K562 (cell line): ENCODE measurements at regions not wholly inside any gene's neighbourhood (a gene's known extent, or its start where the extent isn't known, plus 50 kb on each side); places are given as distances from the start of the nearest gene placed in this dataset.

Source experiments
- HNRNPH1 ChIP-seq: fragments of 200-400 bp; formaldehyde crosslinking; optimal IDR thresholded peaks from 2 replicates; pipeline ENCODE3; 2017; ENCODE audit warnings: low read depth, mild to moderate bottlenecking, low read length, moderate library complexity
- PHF8 ChIP-seq: fragments of 200-600 bp; sonication (generic); IDR thresholded peaks from 2 replicates; pipeline ENCODE4 v1.6.1; 2012; ENCODE audit warnings: mixed run types, mild to moderate bottlenecking, inconsistent platforms, low read length, moderate library complexity, borderline replicate concordance
- TEAD4 ChIP-seq, 2 experiments: sonication (generic) in 1 of 2; formaldehyde crosslinking in 1 of 2; IDR thresholded peaks; 2 replicates each; pipeline versions ENCODE4 v1.6.1 to v1.8.0; 2012 to 2022; ENCODE audit warnings: borderline replicate concordance in 1 of 2, inconsistent platforms in 1 of 2, low read length in 1 of 2, mild to moderate bottlenecking in 1 of 2, missing genetic modification reagents in 1 of 2
- TF ChIP-seq, protein P1 (sequence below): fragments of 250-450 bp; sonication (Bioruptor Pico); IDR thresholded peaks from 2 replicates; pipeline ENCODE4 v1.6.1; 2021; ENCODE audit warnings: mild to moderate bottlenecking
- TF ChIP-seq, protein P2 (sequence below): sonication (generic); formaldehyde crosslinking; IDR thresholded peaks from 2 replicates; pipeline ENCODE4 v1.8.0; 2023; ENCODE audit warnings: missing genetic modification reagents, mild to moderate bottlenecking, borderline replicate concordance

DNA sequence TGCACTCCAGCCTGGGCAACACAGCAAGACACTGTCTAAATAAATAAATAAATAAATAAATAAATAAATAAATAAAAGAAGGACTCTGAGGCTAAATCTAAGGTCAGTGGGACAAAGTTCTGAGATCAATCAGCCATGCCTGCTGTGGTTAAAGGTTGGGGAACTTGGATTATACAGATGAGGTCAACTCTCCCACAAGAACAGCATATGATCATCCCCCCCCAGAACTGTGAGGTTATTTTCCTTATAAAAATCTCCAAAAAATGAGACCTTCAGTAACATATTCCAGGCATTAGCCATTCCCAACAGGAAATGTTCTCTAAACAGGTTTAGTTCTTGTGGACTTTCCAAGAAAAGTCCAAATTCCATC, 90.3 kb downstream of the C16orf95 start (continued):
- TF ChIP-seq TEAD4 (IDR thresholded peaks at IDR 0.05; ENCODE audit: low read length) (no peak), TEAD4 (CRISPR knock-in tag; IDR thresholded peaks at IDR 0.05; ENCODE audit: borderline replicate concordance) (no peak), PHF8 (no peak), HNRNPH1 (no peak)
- TF ChIP-seq, protein P1, sequence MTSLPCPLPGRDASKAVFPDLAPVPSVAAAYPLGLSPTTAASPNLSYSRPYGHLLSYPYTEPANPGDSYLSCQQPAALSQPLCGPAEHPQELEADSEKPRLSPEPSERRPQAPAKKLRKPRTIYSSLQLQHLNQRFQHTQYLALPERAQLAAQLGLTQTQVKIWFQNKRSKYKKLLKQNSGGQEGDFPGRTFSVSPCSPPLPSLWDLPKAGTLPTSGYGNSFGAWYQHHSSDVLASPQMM: no peak
- TF ChIP-seq, protein P2, sequence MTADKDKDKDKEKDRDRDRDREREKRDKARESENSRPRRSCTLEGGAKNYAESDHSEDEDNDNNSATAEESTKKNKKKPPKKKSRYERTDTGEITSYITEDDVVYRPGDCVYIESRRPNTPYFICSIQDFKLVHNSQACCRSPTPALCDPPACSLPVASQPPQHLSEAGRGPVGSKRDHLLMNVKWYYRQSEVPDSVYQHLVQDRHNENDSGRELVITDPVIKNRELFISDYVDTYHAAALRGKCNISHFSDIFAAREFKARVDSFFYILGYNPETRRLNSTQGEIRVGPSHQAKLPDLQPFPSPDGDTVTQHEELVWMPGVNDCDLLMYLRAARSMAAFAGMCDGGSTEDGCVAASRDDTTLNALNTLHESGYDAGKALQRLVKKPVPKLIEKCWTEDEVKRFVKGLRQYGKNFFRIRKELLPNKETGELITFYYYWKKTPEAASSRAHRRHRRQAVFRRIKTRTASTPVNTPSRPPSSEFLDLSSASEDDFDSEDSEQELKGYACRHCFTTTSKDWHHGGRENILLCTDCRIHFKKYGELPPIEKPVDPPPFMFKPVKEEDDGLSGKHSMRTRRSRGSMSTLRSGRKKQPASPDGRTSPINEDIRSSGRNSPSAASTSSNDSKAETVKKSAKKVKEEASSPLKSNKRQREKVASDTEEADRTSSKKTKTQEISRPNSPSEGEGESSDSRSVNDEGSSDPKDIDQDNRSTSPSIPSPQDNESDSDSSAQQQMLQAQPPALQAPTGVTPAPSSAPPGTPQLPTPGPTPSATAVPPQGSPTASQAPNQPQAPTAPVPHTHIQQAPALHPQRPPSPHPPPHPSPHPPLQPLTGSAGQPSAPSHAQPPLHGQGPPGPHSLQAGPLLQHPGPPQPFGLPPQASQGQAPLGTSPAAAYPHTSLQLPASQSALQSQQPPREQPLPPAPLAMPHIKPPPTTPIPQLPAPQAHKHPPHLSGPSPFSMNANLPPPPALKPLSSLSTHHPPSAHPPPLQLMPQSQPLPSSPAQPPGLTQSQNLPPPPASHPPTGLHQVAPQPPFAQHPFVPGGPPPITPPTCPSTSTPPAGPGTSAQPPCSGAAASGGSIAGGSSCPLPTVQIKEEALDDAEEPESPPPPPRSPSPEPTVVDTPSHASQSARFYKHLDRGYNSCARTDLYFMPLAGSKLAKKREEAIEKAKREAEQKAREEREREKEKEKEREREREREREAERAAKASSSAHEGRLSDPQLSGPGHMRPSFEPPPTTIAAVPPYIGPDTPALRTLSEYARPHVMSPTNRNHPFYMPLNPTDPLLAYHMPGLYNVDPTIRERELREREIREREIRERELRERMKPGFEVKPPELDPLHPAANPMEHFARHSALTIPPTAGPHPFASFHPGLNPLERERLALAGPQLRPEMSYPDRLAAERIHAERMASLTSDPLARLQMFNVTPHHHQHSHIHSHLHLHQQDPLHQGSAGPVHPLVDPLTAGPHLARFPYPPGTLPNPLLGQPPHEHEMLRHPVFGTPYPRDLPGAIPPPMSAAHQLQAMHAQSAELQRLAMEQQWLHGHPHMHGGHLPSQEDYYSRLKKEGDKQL (CRISPR knock-in tag): no peak
